Body of pancreas (tissue), 4 donors: ENCODE measurements at regions not wholly inside any gene's neighbourhood (a gene's known extent, or its start where the extent isn't known, plus 50 kb on each side); places are given as distances from the start of the nearest gene placed in this dataset.

Experiments
- CTCF ChIP-seq, 7 experiments: fragments of 450-650 bp in 4 of 7; fragments of 200-600 bp in 3 of 7; sonication (generic) in 3 of 7; IDR thresholded peaks; one replicate each; pipeline ENCODE4 v1.5.1; 2016 to 2019; ENCODE audit warnings: antibody characterized with exemption in 7 of 7
- POLR2A ChIP-seq, 3 donors: fragments of 450-650 bp; IDR thresholded peaks; one replicate each; pipeline ENCODE4 v1.6.1; 2016; ENCODE audit warnings: antibody characterized with exemption in 3 of 3, mild to moderate bottlenecking in 2 of 3

GRCh38 chr12:20194171-20194570, 174.2 kb upstream of the PDE3A start:
- TF ChIP-seq CTCF (IDR thresholded peaks at IDR 0.05) (peak in 2 of 7 experiments; percentile 6 to 25), POLR2A (IDR thresholded peaks at IDR 0.05) (no peak)
